H1 (cell line): ENCODE measurements at regions not wholly inside any gene's neighbourhood (a gene's known extent, or its start where the extent isn't known, plus 50 kb on each side); places are given as distances from the start of the nearest gene placed in this dataset.

Source experiments
- HDAC2 ChIP-seq, 2 experiments: fragments of 300-600 bp in 1 of 2; sonication (generic) in 1 of 2; IDR thresholded peaks; 2 replicates each; pipeline ENCODE4 v1.6.1; 2011 to 2012; ENCODE audit warnings: low read depth in 2 of 2, low read length in 2 of 2, mild to moderate bottlenecking in 2 of 2, moderate library complexity in 2 of 2, borderline replicate concordance in 1 of 2, inconsistent platforms in 1 of 2
- POLR2AphosphoS5 ChIP-seq: IDR thresholded peaks from 2 replicates; pipeline ENCODE4 v1.6.1; 2011; ENCODE audit warnings: low read depth, low read length
- TAF1 ChIP-seq: IDR thresholded peaks from 2 replicates; pipeline ENCODE4 v1.6.1; 2011; ENCODE audit warnings: mild to moderate bottlenecking, low read depth, low read length

GRCh38 chr4:19879330-19879729 lies 372.4 kb upstream of the SLIT2 start (continued):
- no peak for TF ChIP-seq POLR2AphosphoS5
- TF ChIP-seq HDAC2 (IDR thresholded peaks at IDR 0.05; ENCODE audit: borderline replicate concordance in 1 of 2, low read depth in 2 of 2, low read length in 2 of 2) = no peak
- no peak for TF ChIP-seq TAF1
